ENCODE measurements at regions not wholly inside any gene's neighbourhood (a gene's known extent, or its start where the extent isn't known, plus 50 kb on each side); places are given as distances from the start of the nearest gene placed in this dataset.

DNA sequence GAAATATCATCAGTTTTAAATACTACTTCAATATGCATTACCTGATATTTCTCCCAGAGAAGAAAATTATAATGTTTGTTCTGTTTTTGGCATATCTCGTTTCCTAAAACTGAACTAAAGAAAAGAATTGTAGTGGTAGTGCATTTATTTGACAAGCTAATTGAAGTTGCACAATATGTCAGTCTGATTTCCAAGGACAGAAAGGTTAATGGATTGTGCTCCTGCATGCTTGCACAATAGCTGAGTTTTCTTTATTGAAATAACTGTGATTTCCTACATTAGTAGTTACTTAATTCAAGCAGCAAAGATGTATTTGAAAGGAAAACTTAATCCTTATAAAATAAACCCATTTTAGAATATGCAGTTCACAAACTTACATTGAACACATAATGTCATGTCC is 2047.7 kb downstream of the NCAM2 start:
- Histone ChIP-seq H3K4me1 (ENCODE audit: control insufficient read depth, insufficient read depth, low read length, unreplicated experiment) (no peaks in the 10 kb centered on the region), H3K36me3 (ENCODE audit: insufficient read depth, low read length) (no peaks in the 10 kb centered on the region), H3K27me3 (ENCODE audit: insufficient read depth, low read length) (no peaks in the 10 kb centered on the region), H3K79me2 (ENCODE audit: control insufficient read depth, insufficient read depth, low read length, unreplicated experiment) (no peaks in the 10 kb centered on the region), H2AFZ (ENCODE audit: low read length, unreplicated experiment) (no peak overlapping the region), H3K27ac (ENCODE audit: low read depth, low read length) (no peak overlapping the region), H3K4me3 (ENCODE audit: low read depth, low read length) (no peak overlapping the region)

DNA sequence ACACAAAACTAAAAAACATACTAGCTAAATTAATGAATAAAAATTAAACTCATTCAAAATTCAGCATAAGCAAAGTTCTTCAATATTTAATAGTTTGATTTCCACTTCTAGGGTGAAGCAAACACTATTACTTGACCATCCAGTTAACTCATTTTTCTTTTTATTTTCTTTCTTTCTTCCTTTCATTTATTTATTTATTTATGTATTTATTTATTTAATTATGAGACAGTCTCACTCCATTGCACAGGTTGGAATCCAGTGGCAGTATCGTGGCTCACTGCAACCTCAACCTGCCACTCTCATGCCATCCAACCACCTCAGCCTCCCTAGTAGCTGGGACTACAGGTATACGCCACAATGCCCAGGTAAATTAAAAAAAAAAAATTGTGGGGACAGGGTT is 2069.5 kb downstream of the NCAM2 start:
- Histone ChIP-seq H3K4me3 (ENCODE audit: low read depth, low read length) (no peak overlapping the region), H3K27me3 (ENCODE audit: insufficient read depth, low read length) (no peaks in the 10 kb centered on the region), H3K27ac (ENCODE audit: low read depth, low read length) (no peak overlapping the region), H2AFZ (ENCODE audit: low read length, unreplicated experiment) (no peak overlapping the region), H3K36me3 (ENCODE audit: insufficient read depth, low read length) (no peaks in the 10 kb centered on the region), H3K4me1 (ENCODE audit: control insufficient read depth, insufficient read depth, low read length, unreplicated experiment) (no peaks in the 10 kb centered on the region), H3K79me2 (ENCODE audit: control insufficient read depth, insufficient read depth, low read length, unreplicated experiment) (no peaks in the 10 kb centered on the region)

DNA sequence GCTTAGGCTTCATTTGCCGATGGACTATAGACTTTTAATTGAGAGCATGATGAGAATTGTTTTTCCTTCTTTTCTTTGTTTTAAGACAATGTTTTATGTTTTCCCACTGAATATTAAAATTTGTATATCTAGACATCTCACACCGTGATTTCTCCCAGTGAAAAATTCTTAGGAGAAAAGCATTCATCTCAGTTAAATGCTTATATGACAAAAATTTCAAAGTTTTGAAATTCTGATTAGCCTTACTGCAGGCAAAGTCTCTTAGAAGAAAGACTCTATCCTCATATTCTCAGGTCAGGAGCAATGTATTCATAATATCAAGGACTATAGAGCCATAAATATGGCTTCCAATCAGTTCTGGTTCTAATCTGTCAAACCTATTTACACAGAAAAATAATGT is 2085.0 kb downstream of the NCAM2 start:
- no peak overlapping the region for H3K27ac ChIP-seq (ENCODE audit: low read depth, low read length)
- H3K4me1 ChIP-seq (ENCODE audit: control insufficient read depth, insufficient read depth, low read length, unreplicated experiment), result no peaks in the 10 kb centered on the region
- no peak overlapping the region for H3K4me3 ChIP-seq (ENCODE audit: low read depth, low read length)
- no peak overlapping the region for H2AFZ ChIP-seq (ENCODE audit: low read length, unreplicated experiment)
- H3K36me3 ChIP-seq (ENCODE audit: insufficient read depth, low read length), result no peaks in the 10 kb centered on the region
- H3K79me2 ChIP-seq (ENCODE audit: control insufficient read depth, insufficient read depth, low read length, unreplicated experiment), result no peaks in the 10 kb centered on the region
- H3K27me3 ChIP-seq (ENCODE audit: insufficient read depth, low read length), result no peaks in the 10 kb centered on the region

DNA sequence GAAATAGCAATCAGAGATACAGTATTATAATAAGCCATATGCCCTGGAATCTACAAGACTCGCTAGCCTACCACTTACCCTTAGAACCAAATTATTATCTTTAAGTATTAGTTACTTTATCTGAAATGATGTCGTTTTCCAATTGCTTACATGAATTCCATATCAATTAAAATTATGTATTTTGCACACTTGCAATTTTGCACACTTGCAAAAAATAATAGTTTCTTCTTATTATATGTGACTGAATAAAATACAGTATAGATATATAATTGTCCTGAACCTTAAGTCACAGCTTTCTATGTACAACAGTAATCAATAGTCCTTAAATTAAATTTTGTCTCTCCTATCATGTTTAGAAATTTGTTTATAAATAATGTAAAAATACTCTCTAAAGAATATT is 2095.1 kb downstream of the NCAM2 start:
- no peaks in the 10 kb centered on the region for H3K4me1 ChIP-seq (ENCODE audit: control insufficient read depth, insufficient read depth, low read length, unreplicated experiment)
- H3K27ac ChIP-seq (ENCODE audit: low read depth, low read length), result no peak overlapping the region
- H3K36me3 ChIP-seq (ENCODE audit: insufficient read depth, low read length), result no peaks in the 10 kb centered on the region
- H3K27me3 ChIP-seq (ENCODE audit: insufficient read depth, low read length), result no peaks in the 10 kb centered on the region
- H3K4me3 ChIP-seq (ENCODE audit: low read depth, low read length), result no peak overlapping the region
- no peak overlapping the region for H2AFZ ChIP-seq (ENCODE audit: low read length, unreplicated experiment)
- H3K79me2 ChIP-seq (ENCODE audit: control insufficient read depth, insufficient read depth, low read length, unreplicated experiment), result no peaks in the 10 kb centered on the region

DNA sequence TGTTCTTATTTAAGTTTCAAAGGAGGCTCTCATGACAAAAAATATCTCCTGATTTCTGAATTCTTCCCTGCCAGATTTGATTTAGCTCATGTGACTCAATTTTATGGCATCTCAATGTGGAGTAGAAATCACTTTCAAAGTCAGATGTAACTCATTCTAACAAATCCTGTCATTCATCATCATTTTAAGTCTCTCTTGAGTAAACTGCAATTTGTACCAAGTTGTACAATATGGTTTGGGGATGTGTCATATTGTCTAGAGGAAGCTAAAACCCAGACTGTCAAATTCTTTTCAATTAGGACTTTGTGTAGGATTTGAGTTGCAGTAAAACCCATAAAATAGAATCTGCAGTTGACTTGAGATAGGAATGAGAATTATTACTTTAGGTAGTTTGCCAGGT is 2101.0 kb downstream of the NCAM2 start:
- H3K4me3 ChIP-seq (ENCODE audit: low read depth, low read length), result no peak overlapping the region
- H3K4me1 ChIP-seq (ENCODE audit: control insufficient read depth, insufficient read depth, low read length, unreplicated experiment), result no peaks in the 10 kb centered on the region
- no peak overlapping the region for H2AFZ ChIP-seq (ENCODE audit: low read length, unreplicated experiment)
- H3K27ac ChIP-seq (ENCODE audit: low read depth, low read length), result no peak overlapping the region
- no peaks in the 10 kb centered on the region for H3K36me3 ChIP-seq (ENCODE audit: insufficient read depth, low read length)
- no peaks in the 10 kb centered on the region for H3K27me3 ChIP-seq (ENCODE audit: insufficient read depth, low read length)
- H3K79me2 ChIP-seq (ENCODE audit: control insufficient read depth, insufficient read depth, low read length, unreplicated experiment), result no peaks in the 10 kb centered on the region

DNA sequence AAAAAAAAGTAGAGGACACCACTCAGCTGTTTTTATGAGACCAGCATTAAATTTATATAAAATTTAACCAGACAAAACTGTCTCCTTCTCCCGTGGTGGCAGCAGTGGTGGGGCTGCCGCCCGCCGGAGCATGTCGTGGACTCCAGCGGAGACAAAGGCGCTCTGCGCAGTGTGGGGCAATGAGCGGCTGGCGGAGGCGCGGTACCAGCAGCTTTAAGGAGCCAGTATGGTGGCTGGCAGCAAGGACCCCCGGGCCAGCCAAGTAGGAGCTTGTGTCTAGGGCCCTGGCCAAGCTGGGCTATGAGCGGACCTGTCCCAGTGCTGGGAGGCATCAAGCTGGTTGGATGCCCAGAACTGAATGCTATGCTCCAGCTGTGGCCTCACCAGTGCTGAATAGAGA is 2102.9 kb downstream of the NCAM2 start:
- Histone ChIP-seq H3K4me3 (ENCODE audit: low read depth, low read length) (no peak overlapping the region), H2AFZ (ENCODE audit: low read length, unreplicated experiment) (no peak overlapping the region), H3K27ac (ENCODE audit: low read depth, low read length) (no peak overlapping the region), H3K36me3 (ENCODE audit: insufficient read depth, low read length) (no peaks in the 10 kb centered on the region), H3K27me3 (ENCODE audit: insufficient read depth, low read length) (no peaks in the 10 kb centered on the region), H3K4me1 (ENCODE audit: control insufficient read depth, insufficient read depth, low read length, unreplicated experiment) (no peaks in the 10 kb centered on the region), H3K79me2 (ENCODE audit: control insufficient read depth, insufficient read depth, low read length, unreplicated experiment) (no peaks in the 10 kb centered on the region)

DNA sequence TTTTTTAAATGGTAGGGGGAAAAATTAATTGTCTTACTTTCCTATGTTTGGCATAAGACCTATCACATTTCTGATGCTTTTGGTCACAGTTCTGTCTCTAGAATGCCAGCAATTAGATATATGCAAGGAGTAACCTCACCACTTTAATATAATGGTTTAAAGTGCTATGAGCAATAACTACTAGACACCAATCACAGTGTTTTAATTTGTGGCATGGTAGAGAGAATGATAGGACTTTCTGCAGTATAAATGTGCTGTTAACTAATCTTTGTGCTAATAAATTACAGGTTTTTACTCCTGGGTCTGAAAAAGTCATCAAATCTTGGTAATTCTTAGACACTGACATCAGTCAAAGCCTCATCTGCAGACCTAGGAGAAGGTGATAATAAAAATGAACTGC is 2110.3 kb downstream of the NCAM2 start:
- no peak overlapping the region for H3K27ac ChIP-seq (ENCODE audit: low read depth, low read length)
- no peaks in the 10 kb centered on the region for H3K27me3 ChIP-seq (ENCODE audit: insufficient read depth, low read length)
- no peak overlapping the region for H3K4me3 ChIP-seq (ENCODE audit: low read depth, low read length)
- no peak overlapping the region for H2AFZ ChIP-seq (ENCODE audit: low read length, unreplicated experiment)
- no peaks in the 10 kb centered on the region for H3K4me1 ChIP-seq (ENCODE audit: control insufficient read depth, insufficient read depth, low read length, unreplicated experiment)
- H3K79me2 ChIP-seq (ENCODE audit: control insufficient read depth, insufficient read depth, low read length, unreplicated experiment), result no peaks in the 10 kb centered on the region
- H3K36me3 ChIP-seq (ENCODE audit: insufficient read depth, low read length), result no peaks in the 10 kb centered on the region

DNA sequence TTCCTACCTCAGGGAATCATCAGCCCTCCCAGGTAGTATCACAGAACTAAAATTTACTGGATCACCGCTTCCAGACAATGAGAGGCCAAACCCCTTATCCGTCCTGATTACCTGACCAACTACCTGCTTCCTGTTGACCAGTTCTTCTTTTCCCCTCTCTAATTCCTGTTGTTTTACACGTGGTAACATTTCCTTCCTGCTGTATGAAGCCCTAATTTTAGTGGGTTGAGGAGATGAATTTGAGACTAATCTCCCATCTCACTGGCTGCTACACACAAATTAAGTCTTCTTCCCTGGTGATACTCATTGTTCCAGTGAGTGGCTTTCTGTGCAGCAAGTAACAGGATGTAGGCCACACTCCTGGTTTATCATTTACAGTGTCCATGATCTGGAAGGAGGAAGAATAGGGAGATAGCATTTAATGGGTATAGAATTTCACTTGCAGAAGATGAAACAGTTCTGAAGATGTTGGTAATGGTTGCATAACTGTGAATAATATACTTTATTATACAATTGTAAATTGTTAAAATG is 2112.9 kb downstream of the NCAM2 start:
- no peaks in the 10 kb centered on the region for H3K79me2 ChIP-seq (ENCODE audit: control insufficient read depth, insufficient read depth, low read length, unreplicated experiment)
- H3K4me1 ChIP-seq (ENCODE audit: control insufficient read depth, insufficient read depth, low read length, unreplicated experiment), result no peaks in the 10 kb centered on the region
- no peaks in the 10 kb centered on the region for H3K36me3 ChIP-seq (ENCODE audit: insufficient read depth, low read length)
- no peak overlapping the region for H3K27ac ChIP-seq (ENCODE audit: low read depth, low read length)
- no peaks in the 10 kb centered on the region for H3K27me3 ChIP-seq (ENCODE audit: insufficient read depth, low read length)
- H3K4me3 ChIP-seq (ENCODE audit: low read depth, low read length), result no peak overlapping the region
- H2AFZ ChIP-seq (ENCODE audit: low read length, unreplicated experiment), result no peak overlapping the region

DNA sequence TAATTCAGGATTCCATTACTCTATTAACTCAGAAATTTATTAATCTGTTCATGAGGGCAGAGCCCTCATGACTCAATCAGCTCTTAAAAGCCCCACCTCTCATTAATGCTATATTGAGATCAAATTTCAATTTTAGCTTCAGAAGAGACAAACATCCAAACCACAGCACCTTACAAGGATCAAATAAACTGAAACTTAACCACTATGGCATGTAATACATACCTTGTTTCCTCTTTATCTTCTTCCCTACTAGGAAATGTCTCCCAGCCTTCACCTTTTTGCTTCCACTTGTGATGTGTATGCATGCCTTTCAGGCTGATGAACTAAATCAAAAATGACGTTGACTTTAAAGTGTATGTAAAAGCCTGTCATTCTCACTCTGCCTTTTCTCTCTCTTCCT is 2121.3 kb downstream of the NCAM2 start:
- no peaks in the 10 kb centered on the region for H3K4me1 ChIP-seq (ENCODE audit: control insufficient read depth, insufficient read depth, low read length, unreplicated experiment)
- no peak overlapping the region for H2AFZ ChIP-seq (ENCODE audit: low read length, unreplicated experiment)
- no peaks in the 10 kb centered on the region for H3K27me3 ChIP-seq (ENCODE audit: insufficient read depth, low read length)
- no peak overlapping the region for H3K4me3 ChIP-seq (ENCODE audit: low read depth, low read length)
- H3K79me2 ChIP-seq (ENCODE audit: control insufficient read depth, insufficient read depth, low read length, unreplicated experiment), result no peaks in the 10 kb centered on the region
- H3K36me3 ChIP-seq (ENCODE audit: insufficient read depth, low read length), result no peaks in the 10 kb centered on the region
- H3K27ac ChIP-seq (ENCODE audit: low read depth, low read length), result no peak overlapping the region

DNA sequence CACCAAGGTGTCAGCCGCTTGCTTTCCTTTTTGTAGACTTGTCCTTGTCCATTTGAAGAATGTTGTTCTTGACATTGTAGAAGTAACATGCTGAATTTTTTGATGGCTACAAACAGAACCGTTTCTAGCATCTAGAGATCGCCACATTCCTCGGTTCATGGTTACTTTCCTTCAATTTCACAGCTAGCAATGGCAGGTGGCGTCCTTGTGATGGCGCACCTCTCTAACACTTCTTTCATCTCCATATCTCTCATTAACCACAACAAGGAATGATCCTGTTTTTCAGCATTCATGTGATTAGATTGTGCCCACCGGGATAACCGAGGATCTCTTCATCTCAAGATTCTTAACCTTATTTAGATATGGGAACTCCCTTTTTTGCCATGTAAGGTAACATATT is 2129.8 kb downstream of the NCAM2 start:
- no peak overlapping the region for H2AFZ ChIP-seq (ENCODE audit: low read length, unreplicated experiment)
- H3K27me3 ChIP-seq (ENCODE audit: insufficient read depth, low read length), result no peaks in the 10 kb centered on the region
- H3K79me2 ChIP-seq (ENCODE audit: control insufficient read depth, insufficient read depth, low read length, unreplicated experiment), result no peaks in the 10 kb centered on the region
- no peak overlapping the region for H3K27ac ChIP-seq (ENCODE audit: low read depth, low read length)
- no peak overlapping the region for H3K4me3 ChIP-seq (ENCODE audit: low read depth, low read length)
- H3K36me3 ChIP-seq (ENCODE audit: insufficient read depth, low read length), result no peaks in the 10 kb centered on the region
- no peaks in the 10 kb centered on the region for H3K4me1 ChIP-seq (ENCODE audit: control insufficient read depth, insufficient read depth, low read length, unreplicated experiment)

DNA sequence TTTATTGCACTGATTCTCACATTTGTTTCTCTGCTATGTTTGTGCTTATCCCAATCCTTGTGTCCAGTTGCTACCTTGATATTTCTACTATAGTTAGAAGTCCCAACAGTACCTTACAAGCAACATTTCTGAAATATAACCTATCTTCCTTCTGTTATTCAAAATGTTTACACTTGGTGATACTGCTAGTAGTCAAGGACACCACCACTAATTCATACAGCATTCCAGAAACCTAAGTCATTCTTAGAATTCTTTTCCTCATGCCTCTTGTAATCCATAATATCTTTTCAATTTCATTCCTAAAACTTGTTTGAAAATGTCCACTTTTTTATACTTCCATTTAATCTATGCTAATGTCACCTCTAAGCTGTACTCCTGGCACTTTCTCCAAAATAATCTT is 2132.1 kb downstream of the NCAM2 start:
- H2AFZ ChIP-seq (ENCODE audit: low read length, unreplicated experiment), result no peak overlapping the region
- H3K36me3 ChIP-seq (ENCODE audit: insufficient read depth, low read length), result no peaks in the 10 kb centered on the region

More for the DNA sequence above, 2132.1 kb downstream of the NCAM2 start:
- Histone ChIP-seq H3K79me2 (ENCODE audit: control insufficient read depth, insufficient read depth, low read length, unreplicated experiment) (no peaks in the 10 kb centered on the region), H3K27ac (ENCODE audit: low read depth, low read length) (no peak overlapping the region), H3K4me3 (ENCODE audit: low read depth, low read length) (no peak overlapping the region), H3K4me1 (ENCODE audit: control insufficient read depth, insufficient read depth, low read length, unreplicated experiment) (no peaks in the 10 kb centered on the region), H3K27me3 (ENCODE audit: insufficient read depth, low read length) (no peaks in the 10 kb centered on the region)

All from ACC112 (cell line).